HepG2 (cell line): ENCODE measurements at regions not wholly inside any gene's neighbourhood (a gene's known extent, or its start where the extent isn't known, plus 50 kb on each side); places are given as distances from the start of the nearest gene placed in this dataset.

ENCODE experiments used
- ATAC-seq: fragments of 200-7000 bp; cut with Tn5 transposase; 3 replicates; pipeline ENCODE4 v1.9.1; 2020; ENCODE audit warnings: mild to moderate bottlenecking, moderate library complexity
- BruUV-seq: library from RNA; stranded (reverse); fragments of 400-500 nt; replicated peaks from 2 replicates; lab custom pipeline; 2021; lab: Mats Ljungman, UMichigan
- CTCF ChIA-PET: fragments of 300-600 bp; formaldehyde crosslinking; extraction: SDS; loops from one replicate; lab custom pipeline; 2021; ENCODE audit warnings: low total read pairs, inconsistent platforms, low intra/inter-chr PET ratio; lab: Yijun Ruan, JAX
- POLR2A ChIA-PET: fragments of 350-600 bp; sonication (Branson Sonifier 250); formaldehyde crosslinking; loops from one replicate; lab custom pipeline; 2020; ENCODE audit warnings: antibody characterized with exemption, inconsistent platforms; lab: Yijun Ruan, JAX
- DNase-seq: peaks from one replicate; pipeline ENCODE4 v3.0.0-alpha.2; 2015; ENCODE audit warnings: low spot score
- FAIRE-seq: peaks from 3 replicates; lab custom pipeline; 2011; peaks lifted over from hg19 to GRCh38; lab: Jason Lieb, UNC
- H2AFZ ChIP-seq: one replicate; pipeline ENCODE4 v1.6.1; 2011; ENCODE audit warnings: low read length, inconsistent platforms
- H3K27ac ChIP-seq: fragments of 300-600 bp; 3 replicates; pipeline ENCODE4 v1.8.0; 2011; ENCODE audit warnings: mixed run types, mild to moderate bottlenecking, mixed read lengths, low read length, inconsistent platforms; ENCODE audit not compliant: insufficient read depth; ENCODE audit errors: extremely low read length
- H3K27me3 ChIP-seq, 2 experiments: fragments of 200-600 bp in 1 of 2; 2 replicates in 1 of 2; 3 replicates in 1 of 2; pipeline versions ENCODE4 v1.6.0 to v1.8.0; 2011; ENCODE audit warnings: low read length in 2 of 2, mild to moderate bottlenecking in 2 of 2, moderate library complexity in 2 of 2, inconsistent platforms in 1 of 2; ENCODE audit not compliant: insufficient read depth in 2 of 2, control insufficient read depth in 1 of 2
- H3K36me3 ChIP-seq, 2 experiments: fragments of 200-600 bp in 1 of 2; replicated peaks in 1 of 2; 2 replicates in 1 of 2; 3 replicates in 1 of 2; pipeline versions ENCODE4 v1.5.1 to v1.8.0; 2011; ENCODE audit warnings: low read length in 2 of 2, inconsistent platforms in 1 of 2; ENCODE audit not compliant: insufficient read depth in 2 of 2, control insufficient read depth in 1 of 2
- H3K4me1 ChIP-seq: 2 replicates; pipeline ENCODE4 v1.5.1; 2012; ENCODE audit warnings: low read length, inconsistent platforms; ENCODE audit not compliant: insufficient read depth
- H3K4me2 ChIP-seq: 2 replicates; pipeline ENCODE4 v1.6.0; 2011; ENCODE audit warnings: low read depth, low read length, inconsistent platforms
- H3K4me3 ChIP-seq, 3 experiments: fragments of 200-600 bp in 1 of 3; sonication (generic), shearing (Covaris generic) in 1 of 3; replicated peaks in 1 of 3; 2 replicates each; pipeline ENCODE4 v1.5.1; 2011 to 2016; ENCODE audit warnings: low read length in 3 of 3, inconsistent platforms in 2 of 3, low read depth in 2 of 3, mild to moderate bottlenecking in 2 of 3, control low read depth in 1 of 3, mixed read lengths in 1 of 3; ENCODE audit not compliant: insufficient read depth in 1 of 3
- H3K79me2 ChIP-seq: one replicate; pipeline ENCODE4 v1.6.1; 2011; ENCODE audit warnings: low read length, inconsistent platforms; ENCODE audit not compliant: insufficient read depth
- H3K9ac ChIP-seq: 2 replicates; pipeline ENCODE4 v1.6.0; 2011; ENCODE audit warnings: mild to moderate bottlenecking, low read depth, low read length, inconsistent platforms; ENCODE audit not compliant: insufficient read depth
- H3K9me3 ChIP-seq: 2 replicates; pipeline ENCODE4 v1.5.1; 2012; ENCODE audit warnings: mild to moderate bottlenecking, low read length
- H4K20me1 ChIP-seq: 2 replicates; pipeline ENCODE4 v1.6.0; 2011; ENCODE audit warnings: inconsistent platforms, mild to moderate bottlenecking, low read length, moderate library complexity; ENCODE audit not compliant: insufficient read depth
- ARID5B ChIP-seq: IDR thresholded peaks from 2 replicates; pipeline ENCODE4 v1.4.0; 2020; ENCODE audit warnings: mild to moderate bottlenecking, missing genetic modification reagents
- BCL6 ChIP-seq: IDR thresholded peaks from 2 replicates; pipeline ENCODE4 v1.6.1; 2016; ENCODE audit warnings: missing genetic modification reagents, missing compliant biosample characterization
- CCAR2 ChIP-seq: fragments of 200-400 bp; formaldehyde crosslinking; optimal IDR thresholded peaks from 2 replicates; pipeline ENCODE3; 2018; ENCODE audit warnings: low read depth, mild to moderate bottlenecking, low read length, moderate library complexity
- CCDC6 ChIP-seq: sonication (generic); formaldehyde crosslinking; IDR thresholded peaks from 2 replicates; pipeline ENCODE4 v1.8.1; 2022; ENCODE audit warnings: mild to moderate bottlenecking, missing genetic modification reagents, moderate library complexity
- CSRNP1 ChIP-seq: sonication (generic); formaldehyde crosslinking; IDR thresholded peaks from 2 replicates; pipeline ENCODE4 v1.8.1; 2023; ENCODE audit warnings: mild to moderate bottlenecking, missing genetic modification reagents
- DMAP1 ChIP-seq: IDR thresholded peaks from 2 replicates; pipeline ENCODE4 v1.6.1; 2016
- FOXK1 ChIP-seq: sonication (generic); formaldehyde crosslinking; IDR thresholded peaks from 2 replicates; pipeline ENCODE4 v1.4.0; 2020; ENCODE audit warnings: low read depth, missing genetic modification reagents, borderline replicate concordance
- NFATC3 ChIP-seq: sonication (generic); formaldehyde crosslinking; IDR thresholded peaks from 2 replicates; pipeline ENCODE4 v1.5.1; 2020; ENCODE audit warnings: mild to moderate bottlenecking, missing genetic modification reagents
- STAT5B ChIP-seq: sonication (generic); formaldehyde crosslinking; IDR thresholded peaks from 2 replicates; pipeline ENCODE4 v1.4.0; 2020; ENCODE audit warnings: missing genetic modification reagents
- U2AF1 ChIP-seq: fragments of 200-400 bp; formaldehyde crosslinking; optimal IDR thresholded peaks from 2 replicates; pipeline ENCODE3; 2017; ENCODE audit warnings: mild to moderate bottlenecking, low read depth, low read length
- ZBTB14 ChIP-seq: sonication (generic); formaldehyde crosslinking; IDR thresholded peaks from 2 replicates; pipeline ENCODE4 v1.4.0; 2020; ENCODE audit warnings: missing genetic modification reagents
- ZBTB43 ChIP-seq: sonication (generic); formaldehyde crosslinking; conservative IDR thresholded peaks from 2 replicates; pipeline ENCODE4 v1.4.0; 2020; ENCODE audit warnings: missing genetic modification reagents
- ZNF572 ChIP-seq: sonication (generic); formaldehyde crosslinking; IDR thresholded peaks from 2 replicates; pipeline ENCODE4 v1.5.1; 2020; ENCODE audit warnings: mild to moderate bottlenecking, missing genetic modification reagents
- WGBS: methylation state at CpG from one replicate; pipeline ENCODE4 v1.1.6; 2017; ENCODE audit warnings: low lambda C conversion rate; 5-methylcytosine and 5-hydroxymethylcytosine counted together
- in situ Hi-C: cut with HindIII; loops from 2 replicates; pipeline ENCODE4 v1.10.0; 2017; ENCODE audit warnings: low pct_unique_long_range_greater_than_20kb; ENCODE audit not compliant: extremely low pct_ligation_motif_present
- intact Hi-C: fragments of 100-400 bp; cut with micrococcal nuclease; formaldehyde crosslinking; loops from one replicate; pipeline ENCODE4 v1.10.0; 2022; ENCODE audit not compliant: unreplicated experiment

GRCh38 chr2:34912084-34912483 lies 1313.0 kb upstream of the FAM98A start:
- Histone ChIP-seq H4K20me1 (no peaks in the 10 kb centered on the region), H3K9ac (no peak overlapping the region), H3K27me3 (no peaks in the 10 kb centered on the region), H3K79me2 (no peaks in the 10 kb centered on the region), H3K36me3 (no peaks in the 10 kb centered on the region), H3K4me1 (no peaks in the 10 kb centered on the region), H3K4me2 (no peak overlapping the region), H3K4me3 (no peak overlapping the region), H3K27ac (no peak overlapping the region), H2AFZ (no peak overlapping the region), H3K9me3 (no peaks in the 10 kb centered on the region; the same call in 1 of the 2 replicates)
- CTCF ChIA-PET = no interaction called here
- ATAC-seq (no peak), DNase-seq (no peak), FAIRE-seq (no peak)
- no TSS peak for BruUV-seq
- in situ Hi-C loops = no loop called here
- intact Hi-C loops = no loop called here
- POLR2A ChIA-PET = no interaction called here
- WGBS = 2% methylated on average over 2 of the region's 2 CpGs
- TF ChIP-seq CCDC6 (no peak), ARID5B (no peak), ZNF572 (CRISPR knock-in tag) (no peak), CSRNP1 (CRISPR knock-in tag) (no peak), U2AF1 (no peak), ZBTB14 (no peak), BCL6 (no peak), NFATC3 (no peak), CCAR2 (no peak), STAT5B (no peak), DMAP1 (CRISPR knock-in tag) (no peak), FOXK1 (no peak), ZBTB43 (CRISPR knock-in tag) (no peak)
